A673 (cell line): ENCODE measurements at regions not wholly inside any gene's neighbourhood (a gene's known extent, or its start where the extent isn't known, plus 50 kb on each side); places are given as distances from the start of the nearest gene placed in this dataset.
"Not testable (repeated sequence)": the region's sequence is repeated elsewhere in the genome, so short reads cannot be mapped to it uniquely, and the experiment has no call there.

Source experiments
- BruUV-seq: library from RNA; stranded (reverse); fragments of 400-500 nt; replicated peaks from 2 replicates; lab custom pipeline; 2021; lab: Mats Ljungman, UMichigan
- CTCF ChIA-PET: fragments of 300-600 bp; sonication (Branson Sonifier 250); formaldehyde crosslinking; loops from one replicate; lab custom pipeline; 2022; ENCODE audit warnings: antibody characterized with exemption; lab: Charles Lee
- POLR2A ChIA-PET: fragments of 300-600 bp; sonication (Branson Sonifier 250); formaldehyde crosslinking; loops from one replicate; lab custom pipeline; 2022; ENCODE audit warnings: antibody characterized with exemption; ENCODE audit not compliant: low non-redundant PET; lab: Charles Lee
- DNase-seq: peaks from one replicate; pipeline ENCODE4 v3.0.0-alpha.2; 2015; ENCODE audit warnings: low spot score
- H3K27ac ChIP-seq: fragments of 200-600 bp; sonication (generic); 2 replicates; pipeline ENCODE4 v1.5.1; 2016; ENCODE audit warnings: mixed run types, low read depth, mild to moderate bottlenecking, mixed read lengths, antibody characterized with exemption, low read length; ENCODE audit not compliant: poor library complexity, severe bottlenecking
- H3K27me3 ChIP-seq: fragments of 200-600 bp; sonication (generic); replicated peaks from 2 replicates; pipeline ENCODE4 v1.6.1; 2017; ENCODE audit warnings: mixed run types, low read depth, mild to moderate bottlenecking, mixed read lengths, antibody characterized with exemption, low read length; ENCODE audit not compliant: insufficient read depth, poor library complexity
- H3K36me3 ChIP-seq: fragments of 200-600 bp; sonication (generic); 2 replicates; pipeline ENCODE4 v1.6.1; 2016; ENCODE audit warnings: mixed run types, mild to moderate bottlenecking, mixed read lengths, antibody characterized with exemption, low read length; ENCODE audit not compliant: insufficient read depth, poor library complexity, severe bottlenecking
- H3K4me1 ChIP-seq: fragments of 200-600 bp; sonication (generic); 2 replicates; pipeline ENCODE4 v1.6.1; 2017; ENCODE audit warnings: mixed run types, mild to moderate bottlenecking, mixed read lengths, antibody characterized with exemption, low read length; ENCODE audit not compliant: insufficient read depth, poor library complexity, severe bottlenecking
- H3K4me3 ChIP-seq: fragments of 200-600 bp; sonication (generic); 2 replicates; pipeline ENCODE4 v1.5.1; 2016; ENCODE audit warnings: low read depth, mixed run types, mild to moderate bottlenecking, mixed read lengths, low read length; ENCODE audit not compliant: poor library complexity, severe bottlenecking
- H3K9me3 ChIP-seq: fragments of 200-600 bp; sonication (generic); 2 replicates; pipeline ENCODE4 v1.6.1; 2016; ENCODE audit warnings: mixed run types, low read depth, mild to moderate bottlenecking, mixed read lengths, antibody characterized with exemption, low read length; ENCODE audit not compliant: poor library complexity, severe bottlenecking
- CTCF ChIP-seq: fragments of 300-800, 200-600 bp; sonication (generic); conservative IDR thresholded peaks from 2 replicates; pipeline ENCODE4 v1.5.1; 2017; ENCODE audit warnings: low read depth, mild to moderate bottlenecking, antibody characterized with exemption, low read length, moderate library complexity, mixed read lengths
- EZH2 ChIP-seq: fragments of 200-600 bp; sonication (generic); IDR thresholded peaks from 2 replicates; pipeline ENCODE4 v1.6.1; 2017; ENCODE audit warnings: borderline replicate concordance, low read depth, mild to moderate bottlenecking, mixed read lengths, antibody characterized with exemption, low read length; ENCODE audit not compliant: poor library complexity, severe bottlenecking
- intact Hi-C: fragments of 100-400 bp; cut with micrococcal nuclease; formaldehyde crosslinking; loops from one replicate; pipeline ENCODE4 v1.10.0; 2022; ENCODE audit not compliant: unreplicated experiment

GRCh38 chr5:174559141-174559540, 165.2 kb upstream of the MSX2 start:
- Histone ChIP-seq H3K27me3 (peaks cover 4% of the 10 kb centered on the region), H3K9me3 (no peaks in the 10 kb centered on the region), H3K4me1 (no peaks in the 10 kb centered on the region), H3K36me3 (no peaks in the 10 kb centered on the region), H3K27ac (no peak overlapping the region), H3K4me3 (no peak overlapping the region)
- CTCF ChIA-PET, result no interaction called here
- POLR2A ChIA-PET, result no interaction called here
- TF ChIP-seq EZH2 (no peak), CTCF (no peak)
- no TSS peak for BruUV-seq
- no peak for DNase-seq
- intact Hi-C loops, result no loop called here

- TF ChIP-seq CTCF, result no peak
Measured at GRCh38 chr5:174559566-174560090, 164.8 kb upstream of the MSX2 start.

GRCh38 chr5:174560861-174561260, 163.5 kb upstream of the MSX2 start:
- H3K9me3 ChIP-seq, result no peaks in the 10 kb centered on the region
- no peaks in the 10 kb centered on the region for H3K4me1 ChIP-seq
- no peak for DNase-seq
- POLR2A ChIA-PET, result no interaction called here
- no peak overlapping the region for H3K27ac ChIP-seq
- CTCF ChIA-PET, result no interaction called here
- TF ChIP-seq EZH2 (no peak), CTCF (no peak)
- no peaks in the 10 kb centered on the region for H3K36me3 ChIP-seq
- no peak overlapping the region for H3K4me3 ChIP-seq
- intact Hi-C loops, result no loop called here
- H3K27me3 ChIP-seq, result peaks cover 4% of the 10 kb centered on the region
- BruUV-seq, result no TSS peak

More at GRCh38 chr5:174559566-174560090, 164.8 kb upstream of the MSX2 start:
- Histone ChIP-seq H3K36me3 (no peaks in the 10 kb centered on the region), H3K4me1 (no peaks in the 10 kb centered on the region), H3K27ac (no peak overlapping the region), H3K27me3 (peaks cover 4% of the 10 kb centered on the region), H3K4me3 (no peak overlapping the region), H3K9me3 (no peaks in the 10 kb centered on the region)
- DNase-seq, result no peak
- BruUV-seq, result no TSS peak
- CTCF ChIA-PET, result no interaction called here
- intact Hi-C loops, result no loop called here
- POLR2A ChIA-PET, result no interaction called here

GRCh38 chr5:174563040-174563439, 161.3 kb upstream of the MSX2 start:
- BruUV-seq, DNase-seq, POLR2A ChIA-PET, H3K9me3 ChIP-seq, H3K27me3 ChIP-seq, H3K36me3 ChIP-seq, H3K27ac ChIP-seq, H3K4me1 ChIP-seq, H3K4me3 ChIP-seq, intact Hi-C loops, CTCF ChIA-PET: not testable (repeated sequence)
